ENCODE measurements at regions not wholly inside any gene's neighbourhood (a gene's known extent, or its start where the extent isn't known, plus 50 kb on each side); places are given as distances from the start of the nearest gene placed in this dataset.
"Not testable (repeated sequence)": the region's sequence is repeated elsewhere in the genome, so short reads cannot be mapped to it uniquely, and the experiment has no call there.

GRCh38 chr5:118365718-118366117 lies 622.6 kb downstream of the DTWD2 start:
- DNase-seq: no peak
- in situ Hi-C loops (cut with HindIII; ENCODE audit: low pct_ligation_motif_present, low pct_unique_long_range_greater_than_20kb, low sequenced_read_pairs): no loop called here

- no peak for DNase-seq
- in situ Hi-C loops (cut with HindIII; ENCODE audit: low pct_ligation_motif_present, low pct_unique_long_range_greater_than_20kb, low sequenced_read_pairs): no loop called here
Measured at GRCh38 chr5:118354797-118355196, 633.5 kb downstream of the DTWD2 start.

- in situ Hi-C loops (cut with HindIII; ENCODE audit: low pct_ligation_motif_present, low pct_unique_long_range_greater_than_20kb, low sequenced_read_pairs): no loop called here
- no peak for DNase-seq
Measured at GRCh38 chr5:118353970-118354369, 634.4 kb downstream of the DTWD2 start.

GRCh38 chr5:118336468-118336867 lies 651.9 kb downstream of the DTWD2 start:
- DNase-seq: no peak
- in situ Hi-C loops (cut with HindIII; ENCODE audit: low pct_ligation_motif_present, low pct_unique_long_range_greater_than_20kb, low sequenced_read_pairs): no loop called here

DNA sequence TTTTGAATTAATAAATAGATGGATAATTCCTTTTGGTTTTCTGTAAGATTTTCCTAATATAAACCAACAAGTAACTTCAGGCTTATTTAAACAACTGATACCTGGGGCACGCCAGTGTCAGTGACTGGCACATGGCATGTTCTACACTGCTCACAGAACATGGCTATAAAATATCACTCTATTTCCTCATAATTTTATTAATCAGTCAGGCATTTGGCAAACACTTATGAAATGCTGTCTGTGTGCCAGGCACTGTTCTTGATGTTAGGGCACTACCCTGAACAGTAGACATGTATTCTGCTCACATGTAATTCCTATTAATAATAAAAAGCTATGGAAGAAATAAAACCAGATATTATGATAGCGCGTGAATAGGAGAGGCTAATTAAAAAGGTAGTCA lies 661.0 kb downstream of the DTWD2 start:
- in situ Hi-C loops (cut with HindIII; ENCODE audit: low pct_ligation_motif_present, low pct_unique_long_range_greater_than_20kb, low sequenced_read_pairs): no loop called here
- no peak for DNase-seq

DNA sequence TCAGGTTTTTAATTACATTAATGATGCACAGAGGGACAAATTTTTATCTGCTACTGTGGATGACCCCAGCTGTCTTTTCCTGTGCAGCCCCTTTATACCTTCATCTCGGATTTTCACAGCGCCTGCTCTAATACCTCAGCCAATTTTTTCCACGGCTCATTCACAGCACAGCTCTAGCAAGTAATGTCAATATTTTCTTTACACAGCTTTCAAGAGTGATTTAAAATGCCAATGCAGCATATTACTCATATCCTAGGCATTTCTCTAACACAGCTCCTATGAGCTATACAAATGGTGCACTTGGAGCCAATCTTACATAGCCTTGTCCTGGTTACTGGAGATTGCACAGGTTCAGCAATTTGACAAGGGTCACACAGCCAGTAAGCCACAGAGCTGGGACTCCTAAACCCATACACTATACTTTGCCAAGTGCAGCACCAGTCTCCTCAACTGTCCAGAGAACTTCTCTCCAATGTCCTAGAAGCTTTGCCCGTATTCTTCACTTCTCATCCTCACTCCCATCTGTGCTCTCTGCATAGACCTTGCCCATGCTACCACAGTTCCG lies 661.8 kb downstream of the DTWD2 start:
- in situ Hi-C loops (cut with HindIII; ENCODE audit: low pct_ligation_motif_present, low pct_unique_long_range_greater_than_20kb, low sequenced_read_pairs): no loop called here
- no peak for DNase-seq

DNA sequence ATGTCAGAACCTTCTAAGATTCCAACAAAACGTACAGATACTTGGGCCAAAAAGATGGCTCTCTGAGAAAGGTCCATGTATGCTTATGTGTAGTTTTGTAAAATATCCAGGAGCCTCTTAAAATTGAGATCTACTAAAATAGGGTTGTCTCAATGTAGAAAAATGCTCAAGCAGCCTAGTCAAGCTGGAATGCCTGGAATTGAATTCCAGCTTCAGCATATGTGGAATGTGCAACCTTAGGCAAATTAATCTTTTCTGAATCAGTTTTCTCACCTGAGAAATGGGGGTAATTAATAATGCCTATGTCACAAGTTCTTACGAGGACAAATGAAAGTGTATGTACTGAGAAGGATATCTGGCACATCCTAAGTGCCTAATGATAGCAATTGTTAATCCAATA lies 662.4 kb downstream of the DTWD2 start:
- no peak for DNase-seq
- in situ Hi-C loops (cut with HindIII; ENCODE audit: low pct_ligation_motif_present, low pct_unique_long_range_greater_than_20kb, low sequenced_read_pairs): no loop called here

GRCh38 chr5:118323723-118324122 lies 664.6 kb downstream of the DTWD2 start:
- in situ Hi-C loops (cut with HindIII; ENCODE audit: low pct_ligation_motif_present, low pct_unique_long_range_greater_than_20kb, low sequenced_read_pairs); DNase-seq: not testable (repeated sequence)

DNA sequence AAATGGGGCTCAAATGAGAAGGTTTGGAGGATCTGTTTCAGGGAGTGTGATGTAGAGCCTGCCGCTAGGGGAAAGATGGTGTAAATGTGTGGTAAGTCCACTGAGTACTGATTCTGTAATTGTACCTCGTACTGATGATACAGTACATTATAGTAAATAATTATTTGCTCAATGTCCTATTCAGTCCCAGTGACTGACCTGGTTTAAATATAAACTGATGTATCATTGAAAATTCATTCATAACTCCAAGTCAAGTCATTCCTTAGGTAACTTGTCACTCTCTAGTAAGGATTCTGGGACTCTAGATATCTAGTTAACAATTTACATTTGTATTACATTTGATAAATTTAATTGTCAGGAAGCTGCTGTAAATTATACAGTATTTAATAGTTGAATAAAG lies 667.3 kb downstream of the DTWD2 start:
- in situ Hi-C loops (cut with HindIII; ENCODE audit: low pct_ligation_motif_present, low pct_unique_long_range_greater_than_20kb, low sequenced_read_pairs): no loop called here
- no peak for DNase-seq

DNA sequence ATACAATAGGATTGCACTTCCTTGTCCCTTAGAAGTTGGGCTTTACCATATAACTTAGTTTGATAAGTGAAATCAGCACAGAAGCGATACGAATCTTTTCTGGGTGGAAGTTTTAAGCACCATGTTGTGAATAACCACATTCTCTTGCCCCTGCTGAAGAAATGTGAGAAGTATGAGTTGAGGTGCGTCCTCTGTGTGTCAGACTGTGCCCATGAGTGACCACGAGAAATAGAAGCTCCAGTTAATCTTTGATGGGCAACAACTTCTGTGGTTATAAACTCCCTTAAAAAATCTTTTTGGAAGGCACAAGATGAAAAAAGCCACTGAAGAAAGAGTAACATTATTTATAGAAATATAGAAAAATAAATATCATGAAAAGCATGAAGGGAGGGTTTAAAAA lies 668.2 kb downstream of the DTWD2 start:
- in situ Hi-C loops (cut with HindIII; ENCODE audit: low pct_ligation_motif_present, low pct_unique_long_range_greater_than_20kb, low sequenced_read_pairs): no loop called here
- DNase-seq: no peak

- no peak for DNase-seq
- in situ Hi-C loops (cut with HindIII; ENCODE audit: low pct_ligation_motif_present, low pct_unique_long_range_greater_than_20kb, low sequenced_read_pairs): no loop called here
Measured at GRCh38 chr5:118314931-118315330, 673.4 kb downstream of the DTWD2 start.

- in situ Hi-C loops (cut with HindIII; ENCODE audit: low pct_ligation_motif_present, low pct_unique_long_range_greater_than_20kb, low sequenced_read_pairs): no loop called here
Measured at GRCh38 chr5:118311103-118311819, 677.1 kb downstream of the DTWD2 start.

GRCh38 chr5:118310401-118310800 lies 677.9 kb downstream of the DTWD2 start:
- in situ Hi-C loops (cut with HindIII; ENCODE audit: low pct_ligation_motif_present, low pct_unique_long_range_greater_than_20kb, low sequenced_read_pairs): no loop called here
- no peak for DNase-seq

More at GRCh38 chr5:118311103-118311819, 677.1 kb downstream of the DTWD2 start:
- DNase-seq: no peak

GRCh38 chr5:118303296-118303695 lies 685.1 kb downstream of the DTWD2 start:
- no peak for DNase-seq
- in situ Hi-C loops (cut with HindIII; ENCODE audit: low pct_ligation_motif_present, low pct_unique_long_range_greater_than_20kb, low sequenced_read_pairs): no loop called here

GRCh38 chr5:118302786-118303185 lies 685.6 kb downstream of the DTWD2 start:
- no peak for DNase-seq
- in situ Hi-C loops (cut with HindIII; ENCODE audit: low pct_ligation_motif_present, low pct_unique_long_range_greater_than_20kb, low sequenced_read_pairs): no loop called here

DNA sequence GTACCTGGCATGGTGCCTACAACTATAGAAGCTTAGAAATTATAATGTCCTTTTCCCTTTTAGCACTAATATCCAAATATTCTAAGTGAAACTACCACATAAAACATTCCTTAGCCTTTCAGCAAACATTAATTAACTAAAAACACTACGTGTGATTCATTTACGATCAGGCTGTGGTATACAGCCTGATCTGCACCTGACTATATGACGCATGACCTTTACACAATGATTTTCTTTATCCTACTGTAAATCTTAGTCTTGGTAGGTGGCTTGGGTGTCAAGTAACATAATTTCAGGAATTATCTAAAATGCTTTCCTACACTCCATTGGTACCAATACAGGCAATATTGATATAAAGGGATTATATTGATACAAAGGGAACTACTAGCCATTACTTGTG lies 686.7 kb downstream of the DTWD2 start:
- in situ Hi-C loops (cut with HindIII; ENCODE audit: low pct_ligation_motif_present, low pct_unique_long_range_greater_than_20kb, low sequenced_read_pairs): no loop called here
- DNase-seq: no peak

DNA sequence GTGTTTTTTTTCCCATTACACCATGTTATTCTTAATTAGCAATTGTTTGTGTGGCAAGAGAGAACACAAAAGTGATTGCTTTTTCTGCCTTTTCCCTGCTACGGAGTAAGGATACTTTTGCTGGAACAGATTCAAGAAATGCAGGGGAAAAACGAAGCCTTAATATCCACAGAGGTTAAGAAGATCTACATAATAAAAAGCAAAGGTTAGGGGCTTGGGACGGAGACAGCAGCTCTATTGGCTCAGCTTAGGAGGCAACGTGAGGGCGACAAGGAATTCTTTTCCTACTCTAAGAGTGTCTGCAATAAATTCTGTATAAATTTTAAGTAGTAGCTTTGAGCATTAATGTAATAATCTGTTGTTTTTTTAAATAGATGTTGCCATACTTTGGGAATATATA lies 693.3 kb downstream of the DTWD2 start:
- in situ Hi-C loops (cut with HindIII; ENCODE audit: low pct_ligation_motif_present, low pct_unique_long_range_greater_than_20kb, low sequenced_read_pairs): no loop called here
- no peak for DNase-seq

GRCh38 chr5:118293378-118293777 lies 695.0 kb downstream of the DTWD2 start:
- in situ Hi-C loops (cut with HindIII; ENCODE audit: low pct_ligation_motif_present, low pct_unique_long_range_greater_than_20kb, low sequenced_read_pairs): no loop called here
- DNase-seq: no peak

- no peak for DNase-seq
- in situ Hi-C loops (cut with HindIII; ENCODE audit: low pct_ligation_motif_present, low pct_unique_long_range_greater_than_20kb, low sequenced_read_pairs): no loop called here
Measured at GRCh38 chr5:118290204-118290603, 698.1 kb downstream of the DTWD2 start.

- DNase-seq; in situ Hi-C loops (cut with HindIII; ENCODE audit: low pct_ligation_motif_present, low pct_unique_long_range_greater_than_20kb, low sequenced_read_pairs): not testable (repeated sequence)
Measured at GRCh38 chr5:118284230-118284629, 704.1 kb downstream of the DTWD2 start.
